Peyer's patch (tissue), 4 donors: ENCODE measurements at regions not wholly inside any gene's neighbourhood (a gene's known extent, or its start where the extent isn't known, plus 50 kb on each side); places are given as distances from the start of the nearest gene placed in this dataset.

Experiments
- DNase-seq, 3 donors: peaks; one replicate each; pipeline ENCODE4 v3.0.0-alpha.2; 2017 to 2019
- H3K27ac ChIP-seq, 4 donors: fragments of 200-600 bp; sonication (generic); one replicate each; pipeline ENCODE4 v1.5.1; 2016 to 2019
- H3K27me3 ChIP-seq, 2 donors: fragments of 200-600 bp; sonication (generic); one replicate each; pipeline ENCODE4 v1.5.1; 2019
- H3K36me3 ChIP-seq, 3 donors: fragments of 200-600 bp; sonication (generic); one replicate each; pipeline ENCODE4 v1.5.1; 2016 to 2019
- H3K4me1 ChIP-seq, 4 donors: fragments of 200-600 bp; sonication (generic); one replicate each; pipeline ENCODE4 v1.5.1; 2016 to 2019
- H3K4me3 ChIP-seq, 4 donors: fragments of 200-600 bp; sonication (generic); 1 replicate in 3 of 4; 2 replicates in 1 of 4; pipeline ENCODE4 v1.5.1; 2016 to 2019; ENCODE audit warnings: mild to moderate bottlenecking in 1 of 4
- H3K9me3 ChIP-seq, 4 donors: fragments of 200-600 bp; sonication (generic); one replicate each; pipeline ENCODE4 v1.5.1; 2016 to 2019; ENCODE audit warnings: mild to moderate bottlenecking in 1 of 4
- POLR2A ChIP-seq, 2 donors: fragments of 450-650 bp; IDR thresholded peaks; one replicate each; pipeline ENCODE4 v1.5.1; 2017; ENCODE audit warnings: antibody characterized with exemption in 2 of 2, mild to moderate bottlenecking in 2 of 2, moderate library complexity in 2 of 2
- TF ChIP-seq, protein P1 (sequence below), 6 experiments: fragments of 450-650 bp in 4 of 6; fragments of 200-600 bp in 2 of 6; sonication (generic) in 1 of 6; IDR thresholded peaks; one replicate each; pipeline ENCODE4 v1.5.1; 2017 to 2019; ENCODE audit warnings: antibody characterized with exemption in 6 of 6, mild to moderate bottlenecking in 3 of 6, moderate library complexity in 1 of 6

DNA sequence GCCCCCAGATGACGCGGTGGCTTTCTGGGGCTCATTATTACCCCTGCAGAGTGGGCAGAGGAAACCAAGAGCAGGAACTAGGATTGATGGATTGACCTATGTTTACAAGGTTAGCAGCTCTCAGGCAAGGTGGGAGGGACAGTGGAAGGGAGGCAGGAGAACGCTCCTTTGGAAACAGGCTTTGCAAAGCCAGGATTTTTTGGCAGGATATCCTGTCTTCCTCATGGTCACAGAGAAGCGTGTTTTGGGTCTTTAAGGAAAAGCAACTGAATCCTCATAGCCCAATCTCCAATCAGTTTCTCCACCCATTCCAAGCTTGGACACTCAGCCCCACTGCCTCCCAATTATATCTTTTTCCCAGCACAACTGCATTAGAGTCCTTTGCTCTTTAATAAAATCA lies 105.6 kb upstream of the SOD1 start:
- Histone ChIP-seq H3K4me3 (no peak overlapping the region), H3K36me3 (no peaks in the 10 kb centered on the region), H3K4me1 (peaks cover 0 to 13% (median 6%) of the 10 kb centered on the region in 4 donors), H3K9me3 (no peaks in the 10 kb centered on the region), H3K27ac (no peak overlapping the region), H3K27me3 (peaks cover 0 to 8% of the 10 kb centered on the region in 2 donors)
- TF ChIP-seq POLR2A (IDR thresholded peaks at IDR 0.05) = no peak
- TF ChIP-seq, protein P1, sequence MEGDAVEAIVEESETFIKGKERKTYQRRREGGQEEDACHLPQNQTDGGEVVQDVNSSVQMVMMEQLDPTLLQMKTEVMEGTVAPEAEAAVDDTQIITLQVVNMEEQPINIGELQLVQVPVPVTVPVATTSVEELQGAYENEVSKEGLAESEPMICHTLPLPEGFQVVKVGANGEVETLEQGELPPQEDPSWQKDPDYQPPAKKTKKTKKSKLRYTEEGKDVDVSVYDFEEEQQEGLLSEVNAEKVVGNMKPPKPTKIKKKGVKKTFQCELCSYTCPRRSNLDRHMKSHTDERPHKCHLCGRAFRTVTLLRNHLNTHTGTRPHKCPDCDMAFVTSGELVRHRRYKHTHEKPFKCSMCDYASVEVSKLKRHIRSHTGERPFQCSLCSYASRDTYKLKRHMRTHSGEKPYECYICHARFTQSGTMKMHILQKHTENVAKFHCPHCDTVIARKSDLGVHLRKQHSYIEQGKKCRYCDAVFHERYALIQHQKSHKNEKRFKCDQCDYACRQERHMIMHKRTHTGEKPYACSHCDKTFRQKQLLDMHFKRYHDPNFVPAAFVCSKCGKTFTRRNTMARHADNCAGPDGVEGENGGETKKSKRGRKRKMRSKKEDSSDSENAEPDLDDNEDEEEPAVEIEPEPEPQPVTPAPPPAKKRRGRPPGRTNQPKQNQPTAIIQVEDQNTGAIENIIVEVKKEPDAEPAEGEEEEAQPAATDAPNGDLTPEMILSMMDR (IDR thresholded peaks at IDR 0.05) = no peak
- DNase-seq = no peak

DNA sequence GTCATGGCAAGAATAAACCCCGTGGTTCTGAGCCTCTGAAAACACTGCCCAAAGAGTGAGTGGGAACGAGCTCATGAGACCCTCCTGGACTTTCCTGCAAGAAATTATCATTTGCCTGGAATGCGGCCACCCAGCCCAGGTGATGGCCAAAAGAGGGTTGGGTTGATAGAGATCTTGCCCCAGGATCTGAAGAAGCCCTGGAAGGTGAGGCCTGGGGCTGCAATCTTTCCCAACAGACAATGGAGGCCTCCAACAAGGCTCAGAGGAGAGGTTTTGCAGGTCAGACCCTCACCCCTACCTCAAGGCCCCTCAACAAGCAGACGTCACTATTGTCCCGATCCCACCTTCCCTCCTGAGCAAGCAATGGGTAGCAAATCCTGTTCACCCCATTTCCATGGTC lies 106.0 kb upstream of the SOD1 start:
- H3K27me3 ChIP-seq = peaks cover 0 to 8% of the 10 kb centered on the region in 2 donors
- no peak overlapping the region for H3K4me3 ChIP-seq
- no peak for DNase-seq
- no peak for TF ChIP-seq POLR2A (IDR thresholded peaks at IDR 0.05)
- TF ChIP-seq, protein P1 (IDR thresholded peaks at IDR 0.05) = no peak
- no peaks in the 10 kb centered on the region for H3K9me3 ChIP-seq
- no peak overlapping the region for H3K27ac ChIP-seq
- H3K4me1 ChIP-seq = peaks cover 0 to 10% (median 4%) of the 10 kb centered on the region in 4 donors
- H3K36me3 ChIP-seq = no peaks in the 10 kb centered on the region

DNA sequence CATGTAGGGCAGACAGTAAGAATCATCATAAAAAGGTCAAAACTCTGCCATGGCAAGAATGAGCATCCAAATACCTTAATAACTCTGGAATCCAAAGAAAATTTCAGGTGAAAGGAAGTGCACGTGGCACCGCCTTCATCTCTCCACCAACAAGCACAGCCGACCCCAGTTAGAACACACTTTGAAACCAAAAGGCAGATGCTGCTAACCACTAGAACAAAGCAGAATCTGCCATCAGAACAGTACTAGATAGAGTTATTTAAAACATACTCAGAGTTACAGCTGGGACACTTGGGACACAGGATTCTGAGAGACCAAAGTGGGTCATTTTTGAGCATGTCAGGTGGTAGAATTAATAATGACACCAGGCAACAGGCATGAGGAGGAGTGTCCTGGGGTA lies 106.7 kb upstream of the SOD1 start:
- no peak for DNase-seq
- H3K4me3 ChIP-seq = no peak overlapping the region
- H3K27ac ChIP-seq = no peak overlapping the region
- no peaks in the 10 kb centered on the region for H3K9me3 ChIP-seq
- H3K36me3 ChIP-seq = no peaks in the 10 kb centered on the region
- peaks cover 0 to 5% of the 10 kb centered on the region in 2 donors for H3K27me3 ChIP-seq
- TF ChIP-seq, protein P1 (IDR thresholded peaks at IDR 0.05) = no peak
- no peak for TF ChIP-seq POLR2A (IDR thresholded peaks at IDR 0.05)
- H3K4me1 ChIP-seq = peaks cover 0 to 4% (median 1%) of the 10 kb centered on the region in 4 donors

DNA sequence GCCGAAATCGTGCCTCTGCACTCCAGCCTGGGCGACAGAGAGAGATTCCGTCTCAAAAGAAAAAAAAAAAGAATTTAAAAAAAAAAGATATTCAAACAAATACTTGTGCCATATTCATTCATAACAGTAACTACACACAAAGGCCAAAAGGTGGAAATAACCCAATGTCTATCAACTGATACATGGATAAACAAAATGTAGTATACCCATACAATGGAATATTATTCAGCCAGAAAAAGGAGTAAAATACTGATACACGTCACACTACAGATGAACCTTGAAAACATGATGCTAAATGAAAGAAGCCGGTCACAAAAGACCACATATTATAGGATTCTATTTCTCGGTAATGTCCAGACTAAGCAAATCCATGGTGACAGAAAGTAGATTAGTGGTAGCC lies 109.4 kb upstream of the SOD1 start:
- Histone ChIP-seq H3K27me3 (no peaks in the 10 kb centered on the region), H3K36me3 (no peaks in the 10 kb centered on the region), H3K4me1 (no peaks in the 10 kb centered on the region), H3K9me3 (no peaks in the 10 kb centered on the region), H3K27ac (no peak overlapping the region), H3K4me3 (no peak overlapping the region)
- DNase-seq = no peak
- TF ChIP-seq, protein P1 (IDR thresholded peaks at IDR 0.05) = no peak
- no peak for TF ChIP-seq POLR2A (IDR thresholded peaks at IDR 0.05)

DNA sequence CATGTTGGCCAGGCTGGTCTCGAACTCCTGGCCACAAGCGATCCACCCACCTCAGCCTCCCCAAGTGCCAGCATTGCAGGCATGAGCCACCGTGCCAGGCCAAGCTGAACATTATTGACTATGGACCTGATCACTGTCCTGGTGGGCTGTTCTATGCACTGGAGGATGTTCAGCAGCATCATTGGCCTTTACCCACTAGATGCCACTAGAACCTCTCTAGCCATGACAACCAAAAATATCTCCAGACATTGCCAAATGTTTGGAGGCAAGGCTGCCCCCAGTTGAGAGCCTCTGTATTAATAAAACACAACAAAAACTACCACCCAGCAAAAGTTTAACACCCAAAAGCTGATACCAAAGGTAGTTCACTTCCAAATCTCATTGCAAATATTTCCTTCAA lies 110.8 kb upstream of the SOD1 start:
- no peak for DNase-seq
- Histone ChIP-seq H3K4me1 (no peaks in the 10 kb centered on the region), H3K27me3 (no peaks in the 10 kb centered on the region), H3K9me3 (no peaks in the 10 kb centered on the region), H3K4me3 (no peak overlapping the region), H3K27ac (no peak overlapping the region), H3K36me3 (no peaks in the 10 kb centered on the region)
- TF ChIP-seq, protein P1 (IDR thresholded peaks at IDR 0.05) = no peak
- TF ChIP-seq POLR2A (IDR thresholded peaks at IDR 0.05) = no peak
